Stimulated activated CD4-positive, alpha-beta T cell treated with anti-CD3 and anti-CD28 coated beads, Interleukin-1b, Interleukin-23, amount 100 ng/mL, for 24 hours (primary cell): ENCODE measurements at regions not wholly inside any gene's neighbourhood (a gene's known extent, or its start where the extent isn't known, plus 50 kb on each side); places are given as distances from the start of the nearest gene placed in this dataset.

Experiments
- DNase-seq, 4 experiments: peaks; one replicate each; pipeline ENCODE4 v3.0.0-alpha.2; 2020; ENCODE audit warnings: low read depth in 4 of 4, low spot score in 1 of 4

- DNase-seq, result no peak
Measured at GRCh38 chr12:45549337-45549902, 180.1 kb upstream of the ARID2 start.

GRCh38 chr12:45553204-45553603, 176.3 kb upstream of the ARID2 start:
- DNase-seq, result no peak

- DNase-seq, result no peak
Measured at GRCh38 chr12:45557016-45557415, 172.5 kb upstream of the ARID2 start.

GRCh38 chr12:45558353-45558752, 171.2 kb upstream of the ARID2 start:
- no peak for DNase-seq

GRCh38 chr12:45559537-45559936, 170.0 kb upstream of the ARID2 start:
- no peak for DNase-seq

GRCh38 chr12:45560689-45561088, 168.8 kb upstream of the ARID2 start:
- DNase-seq, result no peak

GRCh38 chr12:45561488-45561887, 168.0 kb upstream of the ARID2 start:
- no peak for DNase-seq

GRCh38 chr12:45565590-45565989, 163.9 kb upstream of the ARID2 start:
- no peak for DNase-seq

GRCh38 chr12:45566257-45566656, 163.2 kb upstream of the ARID2 start:
- DNase-seq, result no peak

- no peak for DNase-seq
Measured at GRCh38 chr12:45568808-45569207, 160.7 kb upstream of the ARID2 start.

- no peak for DNase-seq
Measured at GRCh38 chr12:45570501-45570900, 159.0 kb upstream of the ARID2 start.

GRCh38 chr12:45572114-45572513, 157.4 kb upstream of the ARID2 start:
- no peak for DNase-seq

GRCh38 chr12:45575417-45575816, 154.1 kb upstream of the ARID2 start:
- DNase-seq, result no peak

GRCh38 chr12:45575823-45576475, 153.6 kb upstream of the ARID2 start:
- no peak for DNase-seq

GRCh38 chr12:45577844-45578399, 151.6 kb upstream of the ARID2 start:
- DNase-seq, result no peak

GRCh38 chr12:45580356-45580969, 149.0 kb upstream of the ARID2 start:
- no peak for DNase-seq

- no peak for DNase-seq
Measured at GRCh38 chr12:45581112-45581511, 148.4 kb upstream of the ARID2 start.

GRCh38 chr12:45582536-45582935, 147.0 kb upstream of the ARID2 start:
- DNase-seq, result no peak

- no peak for DNase-seq
Measured at GRCh38 chr12:45582986-45583659, 146.4 kb upstream of the ARID2 start.

GRCh38 chr12:45584336-45584735, 145.2 kb upstream of the ARID2 start:
- no peak for DNase-seq

GRCh38 chr12:45585522-45586230, 143.8 kb upstream of the ARID2 start:
- no peak for DNase-seq
